Upper lobe of left lung (tissue), 6 donors: ENCODE measurements at regions not wholly inside any gene's neighbourhood (a gene's known extent, or its start where the extent isn't known, plus 50 kb on each side); places are given as distances from the start of the nearest gene placed in this dataset.
"Not testable (repeated sequence)": the region's sequence is repeated elsewhere in the genome, so short reads cannot be mapped to it uniquely, and the experiment has no call there.

Experiments used
- ATAC-seq, 2 donors: fragments of 200-7000 bp; cut with Tn5 transposase; one replicate each; pipeline ENCODE4 v1.9.1; 2022; ENCODE audit warnings: mild to moderate bottlenecking in 2 of 2, moderate library complexity in 2 of 2; ENCODE audit not compliant: low FRiP score in 2 of 2
- DNase-seq, 2 donors: peaks; one replicate each; pipeline ENCODE4 v3.0.0-alpha.2; 2019 to 2020
- H3K27ac ChIP-seq, 4 donors: fragments of 200-600 bp; sonication (generic); one replicate each; pipeline ENCODE4 v1.5.1; 2016 to 2019
- H3K27me3 ChIP-seq, 4 donors: fragments of 200-600 bp; sonication (generic); one replicate each; pipeline ENCODE4 v1.5.1; 2017 to 2019
- H3K36me3 ChIP-seq, 4 donors: fragments of 200-600 bp; sonication (generic); one replicate each; pipeline ENCODE4 v1.5.1; 2016 to 2019
- H3K4me1 ChIP-seq, 4 donors: fragments of 200-600 bp; sonication (generic); one replicate each; pipeline ENCODE4 v1.5.1; 2018 to 2019
- H3K4me3 ChIP-seq, 4 donors: fragments of 200-600 bp; sonication (generic); one replicate each; pipeline ENCODE4 v1.5.1; 2017 to 2019; ENCODE audit warnings: mild to moderate bottlenecking in 2 of 4, moderate library complexity in 1 of 4
- H3K9me3 ChIP-seq, 4 donors: fragments of 200-600 bp; sonication (generic); one replicate each; pipeline ENCODE4 v1.5.1; 2018 to 2019
- CTCF ChIP-seq, 6 experiments: fragments of 450-650 bp in 4 of 6; fragments of 200-600 bp in 2 of 6; sonication (generic) in 2 of 6; IDR thresholded peaks; one replicate each; pipeline ENCODE4 v1.5.1; 2016 to 2019; ENCODE audit warnings: antibody characterized with exemption in 6 of 6
- EP300 ChIP-seq, 4 donors: sonication (generic); formaldehyde crosslinking; IDR thresholded peaks; one replicate each; pipeline ENCODE4 v1.5.1; 2017; ENCODE audit warnings: antibody characterized with exemption in 4 of 4, control low read depth in 2 of 4
- POLR2A ChIP-seq, 4 donors: fragments of 450-650 bp; IDR thresholded peaks; one replicate each; pipeline ENCODE4 v1.5.1; 2016 to 2017; ENCODE audit warnings: antibody characterized with exemption in 4 of 4, mild to moderate bottlenecking in 2 of 4
- POLR2AphosphoS5 ChIP-seq, 2 donors: sonication (generic); formaldehyde crosslinking; IDR thresholded peaks; one replicate each; pipeline ENCODE4 v1.5.1; 2017; ENCODE audit warnings: antibody characterized with exemption in 2 of 2
- WGBS, 2 donors: methylation state at CpG; one replicate each; pipeline ENCODE4 v1.1.5; 2017 to 2018; 5-methylcytosine and 5-hydroxymethylcytosine counted together
- donor health status: DM: no; HTN: no; CAD: no; lungs with moderate emphysema.
- donor health status: DM: no; HTN: yes; CAD: no; lungs with severe emphysema.

- TF ChIP-seq POLR2A (IDR thresholded peaks at IDR 0.05) (no peak), CTCF (IDR thresholded peaks at IDR 0.05) (no peak), POLR2AphosphoS5 (IDR thresholded peaks at IDR 0.05) (no peak)
- Histone ChIP-seq H3K27ac (no peak overlapping the region), H3K27me3 (no peaks in the 10 kb centered on the region), H3K4me1 (no peaks in the 10 kb centered on the region), H3K9me3 (no peaks in the 10 kb centered on the region), H3K4me3 (no peak overlapping the region), H3K36me3 (no peaks in the 10 kb centered on the region)
- DNase-seq (no peak), ATAC-seq (no peak)
Observed at GRCh38 chr1:115445090-115445489, 107.0 kb upstream of the NGF start.

- no peak overlapping the region for H3K4me3 ChIP-seq
- H3K4me1 ChIP-seq: no peaks in the 10 kb centered on the region
- no peaks in the 10 kb centered on the region for H3K9me3 ChIP-seq
- TF ChIP-seq POLR2AphosphoS5 (IDR thresholded peaks at IDR 0.05) (no peak), POLR2A (IDR thresholded peaks at IDR 0.05) (no peak)
- WGBS, 2 donors: 83 to 87% methylated on average over 2 of the region's 2 CpGs
- DNase-seq: no peak
- H3K27ac ChIP-seq: no peak overlapping the region
- ATAC-seq: no peak
- H3K27me3 ChIP-seq: no peaks in the 10 kb centered on the region
- H3K36me3 ChIP-seq: no peaks in the 10 kb centered on the region
Observed at GRCh38 chr1:115440733-115441132, 102.7 kb upstream of the NGF start.

GRCh38 chr1:115439520-115439919, 101.5 kb upstream of the NGF start:
- not testable (repeated sequence) for ATAC-seq, DNase-seq, H3K27ac ChIP-seq, H3K27me3 ChIP-seq, H3K9me3 ChIP-seq, H3K36me3 ChIP-seq, H3K4me3 ChIP-seq, H3K4me1 ChIP-seq
- WGBS, 2 donors: 97 to 100% methylated on average over 3 of the region's 3 CpGs

- no peak for DNase-seq
- ATAC-seq: no peak
- Histone ChIP-seq H3K27ac (no peak overlapping the region), H3K9me3 (no peaks in the 10 kb centered on the region), H3K36me3 (no peaks in the 10 kb centered on the region), H3K4me1 (no peaks in the 10 kb centered on the region), H3K4me3 (no peak overlapping the region), H3K27me3 (no peaks in the 10 kb centered on the region)
- WGBS, 2 donors: 68 to 69% methylated on average over 7 of the region's 7 CpGs
- TF ChIP-seq EP300 (IDR thresholded peaks at IDR 0.05) (no peak), POLR2A (IDR thresholded peaks at IDR 0.05) (no peak), POLR2AphosphoS5 (IDR thresholded peaks at IDR 0.05) (no peak), CTCF (IDR thresholded peaks at IDR 0.05) (no peak)
Observed at GRCh38 chr1:115437196-115437595, 99.1 kb upstream of the NGF start.

- Histone ChIP-seq H3K27ac (no peak overlapping the region), H3K9me3 (no peaks in the 10 kb centered on the region), H3K4me1 (no peaks in the 10 kb centered on the region), H3K27me3 (no peaks in the 10 kb centered on the region), H3K4me3 (no peak overlapping the region), H3K36me3 (no peaks in the 10 kb centered on the region)
- DNase-seq (no peak), ATAC-seq (no peak)
- TF ChIP-seq CTCF (IDR thresholded peaks at IDR 0.05): no peak
- no peak for TF ChIP-seq EP300 (IDR thresholded peaks at IDR 0.05)
- no peak for TF ChIP-seq POLR2AphosphoS5 (IDR thresholded peaks at IDR 0.05)
- TF ChIP-seq POLR2A (IDR thresholded peaks at IDR 0.05): no peak
Observed at GRCh38 chr1:115436596-115436995, 98.5 kb upstream of the NGF start.

GRCh38 chr1:115433483-115433882, 95.4 kb upstream of the NGF start:
- no peaks in the 10 kb centered on the region for H3K36me3 ChIP-seq
- no peaks in the 10 kb centered on the region for H3K9me3 ChIP-seq
- 63 to 71% methylated on average over 6 of the region's 6 CpGs for WGBS, 2 donors
- no peak for ATAC-seq
- no peak overlapping the region for H3K4me3 ChIP-seq
- H3K27ac ChIP-seq: no peak overlapping the region
- TF ChIP-seq CTCF (IDR thresholded peaks at IDR 0.05) (no peak), EP300 (IDR thresholded peaks at IDR 0.05) (no peak), POLR2AphosphoS5 (IDR thresholded peaks at IDR 0.05) (no peak), POLR2A (IDR thresholded peaks at IDR 0.05) (no peak)
- H3K27me3 ChIP-seq: no peaks in the 10 kb centered on the region
- DNase-seq: no peak
- no peaks in the 10 kb centered on the region for H3K4me1 ChIP-seq
